SKM-1 (cell line): ENCODE measurements at regions not wholly inside any gene's neighbourhood (a gene's known extent, or its start where the extent isn't known, plus 50 kb on each side); places are given as distances from the start of the nearest gene placed in this dataset.

Experiments used
- DNase-seq: peaks from one replicate; lab custom pipeline; 2025; ENCODE audit not compliant: unreplicated experiment; lab: John Stamatoyannopoulos, UW

GRCh38 chr3:82773207-82773606 is 1011.8 kb upstream of the GBE1 start:
- no peak for DNase-seq

- DNase-seq, result no peak
Observed at GRCh38 chr3:82764521-82764920, 1003.1 kb upstream of the GBE1 start.

- DNase-seq, result no peak
Observed at GRCh38 chr3:82761858-82762257, 1000.4 kb upstream of the GBE1 start.

- no peak for DNase-seq
Observed at GRCh38 chr3:82745544-82745943, 984.1 kb upstream of the GBE1 start.

GRCh38 chr3:82743196-82743595 is 981.8 kb upstream of the GBE1 start:
- no peak for DNase-seq

- DNase-seq, result no peak
Observed at GRCh38 chr3:82741346-82741745, 979.9 kb upstream of the GBE1 start.

GRCh38 chr3:82739390-82739789 is 977.9 kb upstream of the GBE1 start:
- no peak for DNase-seq

- DNase-seq, result peak; percentile 6
Observed at GRCh38 chr3:82736696-82737277, 975.3 kb upstream of the GBE1 start.

DNA sequence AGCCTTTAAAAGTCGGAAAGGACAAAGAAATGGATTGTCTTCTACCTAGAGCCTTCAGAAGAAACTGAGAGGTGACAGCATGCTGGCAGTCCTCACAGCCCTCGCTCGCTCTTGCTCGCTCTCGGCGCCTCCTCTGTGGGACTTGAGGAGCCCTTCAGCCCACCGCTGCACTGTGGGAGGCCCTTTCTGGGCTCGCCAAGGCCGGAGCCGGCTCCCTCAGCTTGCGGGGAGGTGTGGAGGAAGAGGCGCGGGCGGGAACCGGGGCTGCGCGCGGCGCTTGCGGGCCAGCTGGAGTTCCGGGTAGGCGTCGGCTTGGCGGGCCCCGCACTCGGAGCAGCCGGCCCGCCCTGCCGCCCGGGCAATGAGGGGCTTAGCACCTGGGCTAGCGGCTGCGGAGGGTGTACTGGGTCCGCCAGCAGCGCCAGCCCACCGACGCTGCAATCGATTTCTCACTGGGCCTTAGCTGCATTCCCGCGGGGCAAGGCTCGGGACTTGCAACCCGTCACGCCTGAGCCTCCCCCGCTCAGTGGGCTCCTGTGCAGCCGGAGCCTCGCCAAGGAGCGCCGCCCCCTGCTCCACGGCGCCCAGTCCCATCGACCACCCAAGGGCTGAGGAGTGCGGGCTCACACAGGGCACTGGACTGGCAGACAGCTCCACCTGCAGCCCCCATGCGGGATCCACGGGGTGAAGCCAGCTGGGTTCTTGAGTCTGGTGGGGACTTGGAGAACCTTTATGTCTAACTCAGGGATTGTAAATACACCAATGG is 953.8 kb upstream of the GBE1 start:
- no peak for DNase-seq

GRCh38 chr3:82707035-82707434 is 945.6 kb upstream of the GBE1 start:
- no peak for DNase-seq

GRCh38 chr3:82685761-82686160 is 924.3 kb upstream of the GBE1 start:
- DNase-seq, result no peak

DNA sequence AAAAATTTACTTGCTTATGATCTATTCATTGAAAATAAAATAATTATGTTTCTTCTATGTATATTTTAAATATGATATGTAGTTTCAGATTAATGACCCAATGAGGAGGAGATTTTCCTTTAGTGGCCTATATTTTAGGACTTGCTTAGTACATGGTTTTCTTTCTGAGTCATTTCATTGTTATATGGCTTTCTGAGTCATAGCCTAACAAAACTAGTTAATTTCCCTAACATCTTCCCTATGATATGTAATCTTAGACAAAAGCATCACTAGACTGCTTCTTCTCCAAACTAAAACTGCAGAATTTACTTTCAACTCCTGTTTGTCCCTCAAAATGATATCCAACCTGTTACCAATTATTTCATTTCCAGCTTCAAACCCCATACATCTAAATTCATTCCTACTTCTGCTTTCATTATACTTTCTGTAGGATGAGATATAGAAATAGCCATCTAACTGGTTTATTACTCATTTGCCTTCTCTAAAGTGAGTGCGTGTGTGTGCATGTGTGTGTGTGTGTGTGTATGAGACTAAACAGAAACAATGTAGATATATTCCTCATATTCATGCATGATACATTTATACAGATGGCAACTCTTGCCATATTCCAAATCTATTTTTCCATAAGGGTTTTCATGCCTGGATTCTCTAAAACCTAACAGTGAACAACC is 915.0 kb upstream of the GBE1 start:
- no peak for DNase-seq

GRCh38 chr3:82672966-82673365 is 911.5 kb upstream of the GBE1 start:
- DNase-seq, result no peak

DNA sequence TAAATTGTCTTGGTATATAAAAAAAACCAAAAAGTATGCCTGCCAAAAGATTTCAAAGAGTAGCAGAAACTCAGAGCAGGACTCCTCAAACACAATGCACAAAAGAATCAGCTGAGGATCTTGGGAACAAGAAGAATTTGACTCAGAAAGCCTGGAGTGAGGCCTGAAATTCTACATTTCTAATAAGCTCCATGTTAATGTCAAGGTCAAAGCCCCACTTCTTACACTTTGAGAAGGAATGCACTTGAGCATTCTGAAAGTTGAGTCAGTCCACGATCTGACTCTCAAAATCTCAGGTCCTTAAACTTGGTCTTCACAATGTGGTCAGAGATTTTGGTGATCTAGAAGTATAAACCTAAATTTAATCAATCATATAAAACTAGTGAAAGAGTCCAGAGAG is 910.0 kb upstream of the GBE1 start:
- DNase-seq, result no peak

GRCh38 chr3:82654708-82655107 is 893.3 kb upstream of the GBE1 start:
- no peak for DNase-seq

DNA sequence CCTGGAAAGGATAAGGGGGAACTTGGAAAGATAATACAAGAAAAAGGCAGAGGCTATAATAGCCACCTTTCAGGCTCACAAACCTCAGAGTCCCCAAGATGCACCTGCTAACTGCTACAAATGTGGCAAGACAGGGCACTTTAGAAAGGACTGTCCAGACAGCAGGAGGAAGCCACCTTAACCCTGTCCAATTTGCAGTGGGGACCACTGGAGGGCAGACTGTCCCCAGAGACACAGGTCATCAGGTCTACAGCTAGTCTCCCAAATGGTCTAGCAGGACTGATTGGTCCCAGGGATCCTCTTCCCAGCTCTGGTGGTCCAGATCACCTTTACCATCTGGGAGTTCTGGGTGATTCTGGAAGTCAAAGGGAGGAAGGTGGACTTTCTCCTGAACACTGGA is 882.5 kb upstream of the GBE1 start:
- DNase-seq, result no peak

DNA sequence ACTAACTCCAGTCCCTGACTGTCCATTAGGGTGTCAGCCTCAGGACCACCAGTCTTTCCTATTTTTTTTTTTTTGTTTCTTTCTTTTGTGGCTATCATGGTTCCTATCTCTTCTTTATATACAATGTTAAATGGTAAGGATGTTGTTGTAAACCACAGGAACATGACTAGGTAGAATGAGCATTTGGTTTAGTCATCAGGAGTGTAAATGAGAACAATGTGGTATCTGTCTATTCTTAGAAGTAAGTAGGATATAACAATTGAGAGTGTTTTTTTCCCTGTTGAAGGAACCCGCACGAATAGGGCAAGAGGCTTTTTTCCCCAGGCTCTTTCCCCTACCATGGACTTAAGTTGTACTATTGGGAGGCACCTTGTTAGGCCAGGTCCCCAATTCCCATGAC is 880.3 kb upstream of the GBE1 start:
- DNase-seq, result no peak

GRCh38 chr3:82640254-82640653 is 878.8 kb upstream of the GBE1 start:
- DNase-seq, result no peak

DNA sequence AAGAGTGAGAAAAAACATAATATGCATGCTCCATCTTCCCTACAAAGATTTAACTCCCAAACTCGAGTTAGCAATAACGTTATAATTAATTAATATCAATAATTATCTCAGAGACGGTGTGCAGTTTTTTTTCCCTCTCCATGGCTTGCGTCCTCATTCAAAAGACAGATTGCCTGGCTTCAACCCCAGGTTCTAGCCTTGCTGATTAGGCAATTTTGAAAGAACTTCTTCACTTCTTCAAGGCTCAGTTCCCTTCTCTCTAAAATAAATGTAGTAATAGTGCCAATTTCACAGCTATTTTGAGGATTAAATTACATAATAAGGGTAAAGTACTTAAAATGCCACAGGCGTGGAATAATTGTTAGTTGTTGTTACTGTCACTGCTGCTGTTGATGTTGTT is 876.1 kb upstream of the GBE1 start:
- DNase-seq, result no peak

DNA sequence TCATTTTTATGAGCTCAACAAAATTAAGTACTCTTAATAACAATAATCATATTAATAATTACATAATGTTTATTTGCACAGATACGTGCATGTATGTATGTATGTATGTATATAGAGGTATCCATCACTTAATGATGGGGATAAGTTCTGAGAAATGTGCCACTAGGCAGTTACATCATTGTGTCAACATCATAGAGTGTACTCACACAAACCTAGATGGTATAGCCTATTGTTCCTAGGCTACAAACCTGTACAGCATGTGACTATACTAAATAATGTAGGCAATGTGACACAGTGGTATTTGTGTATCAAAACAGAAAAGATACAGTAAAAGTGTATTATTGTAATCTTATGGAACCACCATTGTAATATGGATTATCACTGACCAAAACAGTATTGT is 874.7 kb upstream of the GBE1 start:
- DNase-seq, result no peak

GRCh38 chr3:82633319-82633718 is 871.9 kb upstream of the GBE1 start:
- no peak for DNase-seq

DNA sequence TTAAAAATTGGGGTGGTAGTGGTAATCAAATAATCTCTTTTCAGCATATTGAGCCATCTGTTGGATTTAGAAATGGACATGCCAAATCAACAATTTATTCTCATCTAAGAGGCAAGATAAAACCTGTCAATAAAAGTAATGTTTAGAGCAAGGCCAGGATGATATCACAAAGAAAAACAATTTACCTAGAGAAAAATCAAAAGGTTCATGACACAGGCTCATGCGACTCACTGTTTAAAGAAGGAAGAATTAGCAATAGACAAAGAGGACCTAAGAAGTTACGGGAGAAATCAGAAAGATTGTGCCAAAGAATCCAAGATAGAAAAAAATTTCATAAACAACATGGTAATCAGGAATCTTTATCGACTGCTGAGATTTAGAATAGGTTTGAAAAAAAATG is 868.5 kb upstream of the GBE1 start:
- DNase-seq, result no peak
